ENCODE measurements at regions not wholly inside any gene's neighbourhood (a gene's known extent, or its start where the extent isn't known, plus 50 kb on each side); places are given as distances from the start of the nearest gene placed in this dataset.

DNA sequence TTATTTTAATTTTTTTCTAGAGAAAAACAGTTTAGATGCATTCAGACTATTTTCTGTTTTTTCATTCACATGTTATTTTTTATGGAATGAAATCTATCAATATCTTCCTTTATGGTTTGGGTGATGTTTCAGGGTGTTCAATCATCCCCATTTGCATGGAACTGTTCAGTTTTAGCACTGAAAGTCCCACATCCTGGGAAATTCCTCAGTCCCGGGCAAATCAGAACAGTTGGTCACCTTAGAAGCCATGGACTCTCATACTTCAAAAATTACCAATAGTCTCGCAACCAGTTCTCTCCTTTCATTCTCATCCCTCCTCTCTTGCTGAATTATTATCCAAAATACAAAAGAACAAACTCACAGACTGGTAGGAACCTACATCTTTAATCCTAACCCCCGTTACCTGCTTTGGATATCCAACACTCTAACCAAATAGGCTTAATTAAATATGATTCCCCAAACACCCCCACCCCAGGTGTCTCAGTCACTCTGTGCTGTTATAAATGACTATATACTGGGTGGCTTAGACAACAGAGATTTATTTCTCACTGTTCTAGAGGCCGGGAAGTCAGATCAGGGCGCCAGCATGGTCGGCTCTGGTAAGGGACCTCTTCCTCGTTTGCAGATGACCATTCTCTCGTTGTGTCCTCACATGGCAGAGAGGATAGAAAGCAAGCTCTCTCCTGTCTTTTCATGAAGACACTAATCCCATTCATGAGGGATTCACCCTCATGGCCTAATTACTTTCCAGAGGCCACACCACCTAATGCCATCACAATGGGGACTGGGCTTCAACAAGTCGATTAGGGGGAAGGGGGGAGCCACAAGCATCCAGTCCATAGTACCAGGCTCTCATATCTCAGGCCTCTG is 57.7 kb upstream of the SLC1A4 start:
- BruUV-seq (replicated peaks) = no TSS peak
- peaks cover 6% of the 10 kb centered on the region for H3K27me3 ChIP-seq (replicated peaks; ENCODE audit: insufficient read depth, low read depth, low read length, poor library complexity)
- no peaks in the 10 kb centered on the region for H3K36me3 ChIP-seq (ENCODE audit: insufficient read depth, low read length, poor library complexity, severe bottlenecking)
- H3K4me1 ChIP-seq (ENCODE audit: insufficient read depth, low read length, poor library complexity, severe bottlenecking) = no peaks in the 10 kb centered on the region
- ChIA-PET CTCF (no interaction called here), POLR2A (ENCODE audit: low non-redundant PET) (no interaction called here)
- TF ChIP-seq EZH2 (IDR thresholded peaks at IDR 0.05; ENCODE audit: borderline replicate concordance, low read depth, low read length, poor library complexity, severe bottlenecking) = no peak
- intact Hi-C loops (cut with micrococcal nuclease; ENCODE audit: unreplicated experiment) = no loop called here
- H3K4me3 ChIP-seq (ENCODE audit: low read depth, low read length, poor library complexity, severe bottlenecking) = no peak overlapping the region
- DNase-seq (ENCODE audit: low spot score) = no peak
- no peak overlapping the region for H3K27ac ChIP-seq (ENCODE audit: low read depth, low read length, poor library complexity, severe bottlenecking)
- peaks cover 4% of the 10 kb centered on the region for H3K9me3 ChIP-seq (ENCODE audit: low read depth, low read length, poor library complexity, severe bottlenecking)

DNA sequence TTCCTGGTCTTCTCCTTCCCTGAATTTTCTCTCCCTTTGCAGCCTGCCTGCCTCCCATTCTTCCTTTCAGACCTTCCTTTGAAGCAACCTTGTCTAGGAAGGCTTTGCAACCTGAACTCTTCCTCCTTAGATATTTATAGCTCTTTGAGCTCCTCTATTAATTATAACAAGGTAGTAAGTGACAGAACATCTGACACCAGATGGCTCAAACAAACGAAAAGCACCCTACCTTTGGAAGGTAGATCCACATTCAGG is 57.2 kb upstream of the SLC1A4 start:
- BruUV-seq (replicated peaks) = no TSS peak
- Histone ChIP-seq H3K9me3 (ENCODE audit: low read depth, low read length, poor library complexity, severe bottlenecking) (peaks cover 4% of the 10 kb centered on the region), H3K27ac (ENCODE audit: low read depth, low read length, poor library complexity, severe bottlenecking) (no peak overlapping the region), H3K4me3 (ENCODE audit: low read depth, low read length, poor library complexity, severe bottlenecking) (no peak overlapping the region), H3K36me3 (ENCODE audit: insufficient read depth, low read length, poor library complexity, severe bottlenecking) (no peaks in the 10 kb centered on the region), H3K27me3 (replicated peaks; ENCODE audit: insufficient read depth, low read depth, low read length, poor library complexity) (peaks cover 6% of the 10 kb centered on the region), H3K4me1 (ENCODE audit: insufficient read depth, low read length, poor library complexity, severe bottlenecking) (no peaks in the 10 kb centered on the region)
- no peak for DNase-seq (ENCODE audit: low spot score)
- POLR2A ChIA-PET (ENCODE audit: low non-redundant PET) = no interaction called here
- intact Hi-C loops (cut with micrococcal nuclease; ENCODE audit: unreplicated experiment) = no loop called here
- CTCF ChIA-PET = no interaction called here
- no peak for TF ChIP-seq EZH2 (IDR thresholded peaks at IDR 0.05; ENCODE audit: borderline replicate concordance, low read depth, low read length, poor library complexity, severe bottlenecking)
- TF ChIP-seq, protein P1, sequence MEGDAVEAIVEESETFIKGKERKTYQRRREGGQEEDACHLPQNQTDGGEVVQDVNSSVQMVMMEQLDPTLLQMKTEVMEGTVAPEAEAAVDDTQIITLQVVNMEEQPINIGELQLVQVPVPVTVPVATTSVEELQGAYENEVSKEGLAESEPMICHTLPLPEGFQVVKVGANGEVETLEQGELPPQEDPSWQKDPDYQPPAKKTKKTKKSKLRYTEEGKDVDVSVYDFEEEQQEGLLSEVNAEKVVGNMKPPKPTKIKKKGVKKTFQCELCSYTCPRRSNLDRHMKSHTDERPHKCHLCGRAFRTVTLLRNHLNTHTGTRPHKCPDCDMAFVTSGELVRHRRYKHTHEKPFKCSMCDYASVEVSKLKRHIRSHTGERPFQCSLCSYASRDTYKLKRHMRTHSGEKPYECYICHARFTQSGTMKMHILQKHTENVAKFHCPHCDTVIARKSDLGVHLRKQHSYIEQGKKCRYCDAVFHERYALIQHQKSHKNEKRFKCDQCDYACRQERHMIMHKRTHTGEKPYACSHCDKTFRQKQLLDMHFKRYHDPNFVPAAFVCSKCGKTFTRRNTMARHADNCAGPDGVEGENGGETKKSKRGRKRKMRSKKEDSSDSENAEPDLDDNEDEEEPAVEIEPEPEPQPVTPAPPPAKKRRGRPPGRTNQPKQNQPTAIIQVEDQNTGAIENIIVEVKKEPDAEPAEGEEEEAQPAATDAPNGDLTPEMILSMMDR (conservative IDR thresholded peaks at IDR 0.05; ENCODE audit: low read depth, low read length) = no peak

DNA sequence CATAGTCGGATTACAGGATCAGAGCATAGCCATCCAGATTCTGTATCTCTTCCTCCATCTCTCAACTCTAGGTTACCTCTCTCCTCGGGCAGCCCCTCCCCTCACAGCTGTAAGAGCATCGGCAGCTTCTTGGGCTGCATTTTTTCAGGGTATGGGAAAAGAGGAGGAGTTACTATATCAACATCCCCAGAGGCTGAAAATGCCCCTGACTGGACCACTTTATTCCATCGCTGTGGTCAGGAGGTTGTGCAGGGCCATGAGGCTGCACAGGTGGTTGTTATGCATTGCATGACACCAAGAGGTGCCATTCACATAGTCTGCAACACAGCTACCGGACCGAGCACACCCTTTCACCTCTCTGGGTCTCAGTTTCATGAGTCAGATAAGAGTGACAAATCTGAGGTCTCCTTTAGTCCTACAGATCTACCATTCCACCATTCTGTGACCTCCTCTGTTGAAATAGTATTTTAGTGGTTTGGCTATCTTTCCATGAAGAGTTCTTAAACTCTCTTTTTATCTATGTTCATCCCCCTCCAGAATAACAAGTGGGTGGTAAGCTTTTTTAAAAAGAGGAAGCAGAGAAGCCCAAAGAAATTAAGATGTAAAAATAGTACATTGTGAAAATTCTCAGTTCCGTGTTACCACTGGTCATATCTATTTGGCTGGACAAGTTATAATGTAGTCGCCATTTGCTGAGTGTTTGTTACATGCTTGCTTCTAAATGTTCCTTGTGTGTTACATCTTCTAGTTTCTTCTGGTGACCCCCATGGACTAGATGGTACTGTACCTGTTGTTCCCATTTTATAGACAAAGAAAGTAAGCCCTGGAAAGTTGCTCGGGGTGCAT is 56.6 kb upstream of the SLC1A4 start:
- Histone ChIP-seq H3K9me3 (ENCODE audit: low read depth, low read length, poor library complexity, severe bottlenecking) (peaks cover 4% of the 10 kb centered on the region), H3K27ac (ENCODE audit: low read depth, low read length, poor library complexity, severe bottlenecking) (no peak overlapping the region), H3K4me1 (ENCODE audit: insufficient read depth, low read length, poor library complexity, severe bottlenecking) (no peaks in the 10 kb centered on the region), H3K27me3 (replicated peaks; ENCODE audit: insufficient read depth, low read depth, low read length, poor library complexity) (peaks cover 6% of the 10 kb centered on the region), H3K4me3 (ENCODE audit: low read depth, low read length, poor library complexity, severe bottlenecking) (no peak overlapping the region), H3K36me3 (ENCODE audit: insufficient read depth, low read length, poor library complexity, severe bottlenecking) (no peaks in the 10 kb centered on the region)
- CTCF ChIA-PET = no interaction called here
- intact Hi-C loops (cut with micrococcal nuclease; ENCODE audit: unreplicated experiment) = no loop called here
- DNase-seq (ENCODE audit: low spot score) = no peak
- TF ChIP-seq, protein P1 (conservative IDR thresholded peaks at IDR 0.05; ENCODE audit: low read depth, low read length) = no peak
- TF ChIP-seq EZH2 (IDR thresholded peaks at IDR 0.05; ENCODE audit: borderline replicate concordance, low read depth, low read length, poor library complexity, severe bottlenecking) = no peak
- POLR2A ChIA-PET (ENCODE audit: low non-redundant PET) = no interaction called here
- no TSS peak for BruUV-seq (replicated peaks)

Data from A673 (cell line).